Stimulated activated naive CD8-positive, alpha-beta T cell treated with anti-CD3 and anti-CD28 coated beads, Interleukin-15, amount 100 ng/mL, for 72 hours (primary cell): ENCODE measurements at regions not wholly inside any gene's neighbourhood (a gene's known extent, or its start where the extent isn't known, plus 50 kb on each side); places are given as distances from the start of the nearest gene placed in this dataset.

Experiments used
- ATAC-seq: fragments of 150-1000 bp; cut with Tn5 transposase; 2 replicates; pipeline ENCODE4 v1.10.0; 2021; ENCODE audit warnings: mild to moderate bottlenecking, moderate library complexity
- DNase-seq, 2 donors: peaks; one replicate each; pipeline ENCODE4 v3.0.0; 2021 to 2022
- H3K27ac Mint-ChIP-seq, 2 donors: one replicate each; pipeline ENCODE4 v1.8.0; 2022; ENCODE audit warnings: mild to moderate bottlenecking in 2 of 2, mixed read lengths in 2 of 2, moderate library complexity in 2 of 2
- H3K27me3 Mint-ChIP-seq: one replicate; pipeline ENCODE4 v1.8.0; 2022; ENCODE audit warnings: mixed read lengths
- H3K4me1 Mint-ChIP-seq: one replicate; pipeline ENCODE4 v1.8.0; 2022; ENCODE audit warnings: mild to moderate bottlenecking, mixed read lengths
- H3K4me3 Mint-ChIP-seq, 2 donors: one replicate each; pipeline ENCODE4 v1.8.0; 2022; ENCODE audit warnings: mild to moderate bottlenecking in 2 of 2, mixed read lengths in 2 of 2, moderate library complexity in 1 of 2
- H3K9me3 Mint-ChIP-seq, 2 donors: one replicate each; pipeline ENCODE4 v1.8.0; 2022; ENCODE audit warnings: mixed read lengths in 2 of 2

- Mint-ChIP-seq H3K4me1 (no peaks in the 10 kb centered on the region), H3K27me3 (no peaks in the 10 kb centered on the region), H3K9me3 (no peaks in the 10 kb centered on the region), H3K4me3 (no peak overlapping the region), H3K27ac (no peak overlapping the region)
- DNase-seq: no peak
- no peak for ATAC-seq
Measured at GRCh38 chrX:6852121-6852520, 295.4 kb upstream of the STS start.

GRCh38 chrX:6851140-6851539 lies 296.4 kb upstream of the STS start:
- Mint-ChIP-seq H3K4me1 (no peaks in the 10 kb centered on the region), H3K4me3 (no peak overlapping the region), H3K27me3 (no peaks in the 10 kb centered on the region), H3K9me3 (no peaks in the 10 kb centered on the region), H3K27ac (no peak overlapping the region)
- DNase-seq (no peak), ATAC-seq (no peak)

- Mint-ChIP-seq H3K27ac (no peak overlapping the region), H3K27me3 (no peaks in the 10 kb centered on the region), H3K4me1 (no peaks in the 10 kb centered on the region), H3K9me3 (no peaks in the 10 kb centered on the region), H3K4me3 (no peak overlapping the region)
- DNase-seq (no peak), ATAC-seq (no peak)
Measured at GRCh38 chrX:6849716-6850414, 297.6 kb upstream of the STS start.

GRCh38 chrX:6832619-6833018 lies 297.7 kb upstream of the VCX3A start:
- Mint-ChIP-seq H3K27me3 (no peaks in the 10 kb centered on the region), H3K4me1 (no peaks in the 10 kb centered on the region), H3K4me3 (no peak overlapping the region), H3K27ac (no peak overlapping the region), H3K9me3 (no peaks in the 10 kb centered on the region)
- no peak for DNase-seq
- ATAC-seq: no peak

- Mint-ChIP-seq H3K9me3 (no peaks in the 10 kb centered on the region), H3K27ac (no peak overlapping the region), H3K4me3 (no peak overlapping the region), H3K4me1 (no peaks in the 10 kb centered on the region), H3K27me3 (no peaks in the 10 kb centered on the region)
- DNase-seq (no peak), ATAC-seq (no peak)
Measured at GRCh38 chrX:6826856-6827255, 291.9 kb upstream of the VCX3A start.

GRCh38 chrX:6821730-6822129 lies 286.8 kb upstream of the VCX3A start:
- ATAC-seq (no peak), DNase-seq (no peak)
- H3K4me1 Mint-ChIP-seq: no peaks in the 10 kb centered on the region
- H3K27ac Mint-ChIP-seq: no peak overlapping the region
- H3K4me3 Mint-ChIP-seq: no peak overlapping the region
- H3K9me3 Mint-ChIP-seq: no peaks in the 10 kb centered on the region
- no peaks in the 10 kb centered on the region for H3K27me3 Mint-ChIP-seq

- H3K4me1 Mint-ChIP-seq: no peaks in the 10 kb centered on the region
- H3K27ac Mint-ChIP-seq: no peak overlapping the region
- no peak for DNase-seq
- H3K9me3 Mint-ChIP-seq: no peaks in the 10 kb centered on the region
- H3K4me3 Mint-ChIP-seq: no peak overlapping the region
- no peaks in the 10 kb centered on the region for H3K27me3 Mint-ChIP-seq
- no peak for ATAC-seq
Measured at GRCh38 chrX:6813836-6814370, 279.0 kb upstream of the VCX3A start.

- ATAC-seq (no peak), DNase-seq (no peak)
- Mint-ChIP-seq H3K27me3 (no peaks in the 10 kb centered on the region), H3K27ac (no peak overlapping the region), H3K4me3 (no peak overlapping the region), H3K9me3 (no peaks in the 10 kb centered on the region), H3K4me1 (no peaks in the 10 kb centered on the region)
Measured at GRCh38 chrX:6812087-6812486, 277.2 kb upstream of the VCX3A start.

- DNase-seq: no peak
- Mint-ChIP-seq H3K27ac (no peak overlapping the region), H3K9me3 (no peaks in the 10 kb centered on the region), H3K4me1 (no peaks in the 10 kb centered on the region), H3K4me3 (no peak overlapping the region), H3K27me3 (no peaks in the 10 kb centered on the region)
- no peak for ATAC-seq
Measured at GRCh38 chrX:6810776-6811175, 275.9 kb upstream of the VCX3A start.

- no peaks in the 10 kb centered on the region for H3K4me1 Mint-ChIP-seq
- no peaks in the 10 kb centered on the region for H3K27me3 Mint-ChIP-seq
- no peak overlapping the region for H3K27ac Mint-ChIP-seq
- H3K4me3 Mint-ChIP-seq: no peak overlapping the region
- H3K9me3 Mint-ChIP-seq: no peaks in the 10 kb centered on the region
- DNase-seq (no peak), ATAC-seq (no peak)
Measured at GRCh38 chrX:6803607-6804006, 268.7 kb upstream of the VCX3A start.

GRCh38 chrX:6793000-6793399 lies 258.1 kb upstream of the VCX3A start:
- ATAC-seq (no peak), DNase-seq (no peak)
- no peak overlapping the region for H3K27ac Mint-ChIP-seq
- no peaks in the 10 kb centered on the region for H3K9me3 Mint-ChIP-seq
- H3K4me3 Mint-ChIP-seq: no peak overlapping the region
- H3K4me1 Mint-ChIP-seq: no peaks in the 10 kb centered on the region
- no peaks in the 10 kb centered on the region for H3K27me3 Mint-ChIP-seq

- Mint-ChIP-seq H3K9me3 (no peaks in the 10 kb centered on the region), H3K27me3 (no peaks in the 10 kb centered on the region), H3K4me3 (no peak overlapping the region), H3K27ac (no peak overlapping the region), H3K4me1 (no peaks in the 10 kb centered on the region)
- DNase-seq: no peak
- no peak for ATAC-seq
Measured at GRCh38 chrX:6783912-6784311, 249.0 kb upstream of the VCX3A start.

- H3K4me1 Mint-ChIP-seq: no peaks in the 10 kb centered on the region
- H3K9me3 Mint-ChIP-seq: no peaks in the 10 kb centered on the region
- ATAC-seq (no peak), DNase-seq (no peak)
- no peak overlapping the region for H3K4me3 Mint-ChIP-seq
- H3K27me3 Mint-ChIP-seq: no peaks in the 10 kb centered on the region
- no peak overlapping the region for H3K27ac Mint-ChIP-seq
Measured at GRCh38 chrX:6782831-6783230, 247.9 kb upstream of the VCX3A start.

- H3K9me3 Mint-ChIP-seq: no peaks in the 10 kb centered on the region
- H3K4me3 Mint-ChIP-seq: no peak overlapping the region
- no peaks in the 10 kb centered on the region for H3K4me1 Mint-ChIP-seq
- no peaks in the 10 kb centered on the region for H3K27me3 Mint-ChIP-seq
- ATAC-seq: no peak
- DNase-seq: no peak
- no peak overlapping the region for H3K27ac Mint-ChIP-seq
Measured at GRCh38 chrX:6778544-6779503, 243.9 kb upstream of the VCX3A start.

GRCh38 chrX:6777238-6778002 lies 242.5 kb upstream of the VCX3A start:
- H3K4me1 Mint-ChIP-seq: no peaks in the 10 kb centered on the region
- no peak overlapping the region for H3K4me3 Mint-ChIP-seq
- H3K27me3 Mint-ChIP-seq: no peaks in the 10 kb centered on the region

More at GRCh38 chrX:6777238-6778002, 242.5 kb upstream of the VCX3A start:
- H3K9me3 Mint-ChIP-seq: no peaks in the 10 kb centered on the region
- ATAC-seq: no peak
- DNase-seq: no peak
- no peak overlapping the region for H3K27ac Mint-ChIP-seq
